ENCODE measurements at regions not wholly inside any gene's neighbourhood (a gene's known extent, or its start where the extent isn't known, plus 50 kb on each side); places are given as distances from the start of the nearest gene placed in this dataset.
A peak's percentile ranks its signal among the peaks of the same experiment; 100 is the strongest.
"Not testable (repeated sequence)": the region's sequence is repeated elsewhere in the genome, so short reads cannot be mapped to it uniquely, and the experiment has no call there.

DNA sequence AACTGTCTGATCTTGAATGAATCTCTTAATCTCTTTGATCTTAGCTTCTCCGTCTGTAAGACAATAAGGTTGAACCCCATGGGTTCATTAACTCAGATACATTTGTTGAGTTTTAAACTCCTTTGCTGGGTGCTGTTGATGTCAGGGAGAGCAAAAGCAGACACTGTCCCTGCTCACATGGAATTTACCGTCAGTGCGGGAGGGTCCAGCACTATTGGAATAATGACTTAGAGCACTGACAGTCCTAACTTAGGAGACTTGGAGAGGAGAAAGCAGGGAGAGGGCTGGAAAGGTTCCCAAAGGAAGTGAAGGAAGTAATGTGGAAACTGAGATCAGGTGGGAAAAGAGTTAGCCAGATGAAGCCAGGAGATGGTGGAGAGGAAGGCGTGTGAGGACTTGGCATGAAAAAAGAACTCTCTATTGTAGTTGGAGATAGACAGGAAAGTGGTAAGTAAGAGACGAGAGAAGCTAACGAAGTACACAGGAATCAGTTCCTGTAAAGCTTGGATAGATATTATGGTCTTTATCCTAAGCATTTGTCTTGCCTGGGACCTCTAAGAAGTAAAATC, 141.4 kb upstream of the SERTAD2 start:
- DNase-seq (ENCODE audit: low read depth) = no peak

DNA sequence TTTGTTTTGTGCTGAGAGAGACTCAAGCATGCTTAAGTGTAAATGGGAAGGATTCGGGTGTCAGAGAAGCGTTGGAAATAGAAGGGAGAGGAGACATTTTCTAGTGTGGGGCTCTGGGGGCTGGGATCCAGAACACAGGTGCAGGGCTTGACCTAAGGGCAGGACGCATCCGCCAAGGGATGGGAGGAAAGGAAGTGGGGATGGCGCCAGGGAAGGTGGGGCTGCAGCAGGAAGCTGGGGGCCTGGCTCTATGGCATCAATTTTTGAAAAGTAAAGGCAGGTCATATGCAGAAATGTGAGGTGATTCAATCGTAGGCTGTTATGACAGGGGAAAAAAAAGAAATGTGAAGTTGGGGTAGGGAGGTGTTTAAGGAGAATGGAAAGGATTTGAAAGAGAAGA, 143.2 kb upstream of the SERTAD2 start:
- no peak for DNase-seq (ENCODE audit: low read depth)

GRCh38 chr2:64797881-64798575, 144.3 kb upstream of the SERTAD2 start:
- DNase-seq (ENCODE audit: low read depth) = no peak

- DNase-seq (ENCODE audit: low read depth) = no peak
Measured at GRCh38 chr2:64799592-64800252, 146.0 kb upstream of the SERTAD2 start.

DNA sequence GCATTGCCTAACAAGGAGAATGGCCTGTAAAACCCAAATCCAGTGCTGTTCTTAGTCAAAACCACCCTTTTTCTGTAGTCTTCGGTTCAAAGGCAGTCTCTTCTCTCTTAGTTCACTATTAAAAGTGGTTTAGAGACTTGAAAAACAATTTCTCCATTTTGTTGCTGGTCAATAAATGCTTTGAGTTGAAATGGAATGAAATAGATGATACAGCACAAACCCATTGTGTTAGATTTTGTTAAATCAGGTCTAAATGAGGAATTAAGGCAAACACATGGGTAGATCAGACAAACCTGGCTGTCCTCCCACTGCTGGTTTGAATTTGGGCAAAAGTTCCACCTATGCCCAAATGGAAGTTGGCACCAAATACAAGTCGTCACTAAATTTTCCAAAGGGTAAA, 150.1 kb upstream of the SERTAD2 start:
- DNase-seq (ENCODE audit: low read depth) = no peak

DNA sequence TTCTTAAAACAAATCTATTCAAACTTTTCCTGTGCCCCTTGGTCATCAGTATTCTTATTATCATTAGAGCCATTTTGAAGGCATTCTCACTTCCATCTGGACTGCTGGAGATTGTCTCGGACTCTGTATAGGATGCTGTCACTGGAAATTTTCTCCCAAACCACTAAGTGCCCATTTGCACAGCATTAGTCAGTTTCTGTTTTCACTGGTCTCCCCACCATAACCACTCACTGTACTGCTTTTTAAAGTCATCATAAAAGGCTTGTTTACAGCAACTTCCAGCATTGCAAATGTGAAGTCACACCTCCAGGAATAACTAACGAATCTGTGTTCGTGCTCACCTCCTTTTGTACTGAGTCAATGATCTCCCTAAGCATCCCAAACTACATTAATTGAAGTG, 150.9 kb upstream of the SERTAD2 start:
- no peak for DNase-seq (ENCODE audit: low read depth)

DNA sequence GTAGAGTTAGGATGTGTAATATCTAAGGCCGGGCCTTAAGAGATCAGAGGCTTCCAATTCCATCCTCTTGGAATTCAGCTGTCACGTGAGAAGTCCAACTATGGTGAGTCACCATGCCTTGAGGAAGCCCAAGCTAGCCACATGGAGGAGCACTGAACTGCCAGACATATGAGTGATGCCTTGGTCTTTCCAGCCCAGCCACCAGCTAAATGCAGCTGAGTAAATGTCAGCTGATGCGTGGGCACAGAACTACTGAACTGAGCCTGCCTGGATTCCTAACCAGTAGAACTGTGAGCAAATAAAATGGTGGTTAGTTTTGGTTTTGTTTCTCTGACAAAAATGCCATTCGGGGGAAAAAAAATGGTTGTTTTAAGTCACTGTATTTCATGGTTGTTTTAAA, 153.7 kb upstream of the SERTAD2 start:
- DNase-seq (ENCODE audit: low read depth) = no peak

GRCh38 chr2:64808092-64808491, 154.4 kb upstream of the SERTAD2 start:
- DNase-seq (ENCODE audit: low read depth) = no peak

- no peak for DNase-seq (ENCODE audit: low read depth)
Measured at GRCh38 chr2:64808754-64809153, 155.0 kb upstream of the SERTAD2 start.

GRCh38 chr2:64809216-64809615, 155.5 kb upstream of the SERTAD2 start:
- no peak for DNase-seq (ENCODE audit: low read depth)

- peak; percentile 3 for DNase-seq (ENCODE audit: low read depth)
Measured at GRCh38 chr2:64812285-64812684, 158.6 kb upstream of the SERTAD2 start.

- no peak for DNase-seq (ENCODE audit: low read depth)
Measured at GRCh38 chr2:64814007-64814406, 160.3 kb upstream of the SERTAD2 start.

DNA sequence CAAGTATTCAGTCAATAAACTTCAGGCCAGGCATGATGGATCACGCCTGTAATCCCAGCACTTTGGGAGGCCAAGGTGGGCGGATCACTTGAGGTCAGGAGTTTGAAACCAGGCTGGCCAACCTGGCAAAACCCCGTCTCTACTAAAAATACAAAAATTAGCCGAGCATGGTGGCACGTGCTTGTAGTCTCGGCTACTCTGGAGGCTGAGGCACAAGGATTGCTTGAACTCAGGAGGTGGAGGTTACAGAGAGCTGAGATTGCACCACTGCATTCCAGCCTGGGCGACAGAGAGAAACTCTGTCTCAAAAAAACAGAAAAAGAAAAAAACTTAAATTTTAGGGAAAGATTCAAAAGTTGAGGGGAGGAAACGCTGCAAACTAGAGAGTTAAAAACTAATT, 162.8 kb upstream of the SERTAD2 start:
- not testable (repeated sequence) for DNase-seq (ENCODE audit: low read depth)

- DNase-seq (ENCODE audit: low read depth) = no peak
Measured at GRCh38 chr2:64817453-64817852, 163.7 kb upstream of the SERTAD2 start.

DNA sequence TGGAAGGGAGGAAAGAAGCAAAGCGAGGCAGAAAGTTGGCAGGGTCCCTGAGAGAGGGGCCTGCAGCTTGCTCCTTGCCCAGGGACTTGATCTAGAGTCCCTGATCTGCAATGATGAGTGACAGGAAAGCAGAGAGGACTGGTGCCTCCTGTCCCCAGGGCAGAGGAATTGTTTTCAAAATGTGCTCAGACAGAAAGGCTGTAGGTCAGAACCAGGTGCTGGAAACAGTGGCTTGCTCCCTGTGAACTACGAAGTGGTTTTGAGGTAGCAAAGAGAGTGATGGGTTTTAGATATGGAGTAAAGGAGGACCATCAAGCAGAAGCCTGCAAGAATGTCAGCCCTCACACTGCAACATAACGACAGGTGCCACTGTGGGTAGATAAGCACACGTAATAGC, 164.9 kb upstream of the SERTAD2 start:
- no peak for DNase-seq (ENCODE audit: low read depth)

- DNase-seq (ENCODE audit: low read depth) = no peak
Measured at GRCh38 chr2:64819361-64819760, 165.6 kb upstream of the SERTAD2 start.

DNA sequence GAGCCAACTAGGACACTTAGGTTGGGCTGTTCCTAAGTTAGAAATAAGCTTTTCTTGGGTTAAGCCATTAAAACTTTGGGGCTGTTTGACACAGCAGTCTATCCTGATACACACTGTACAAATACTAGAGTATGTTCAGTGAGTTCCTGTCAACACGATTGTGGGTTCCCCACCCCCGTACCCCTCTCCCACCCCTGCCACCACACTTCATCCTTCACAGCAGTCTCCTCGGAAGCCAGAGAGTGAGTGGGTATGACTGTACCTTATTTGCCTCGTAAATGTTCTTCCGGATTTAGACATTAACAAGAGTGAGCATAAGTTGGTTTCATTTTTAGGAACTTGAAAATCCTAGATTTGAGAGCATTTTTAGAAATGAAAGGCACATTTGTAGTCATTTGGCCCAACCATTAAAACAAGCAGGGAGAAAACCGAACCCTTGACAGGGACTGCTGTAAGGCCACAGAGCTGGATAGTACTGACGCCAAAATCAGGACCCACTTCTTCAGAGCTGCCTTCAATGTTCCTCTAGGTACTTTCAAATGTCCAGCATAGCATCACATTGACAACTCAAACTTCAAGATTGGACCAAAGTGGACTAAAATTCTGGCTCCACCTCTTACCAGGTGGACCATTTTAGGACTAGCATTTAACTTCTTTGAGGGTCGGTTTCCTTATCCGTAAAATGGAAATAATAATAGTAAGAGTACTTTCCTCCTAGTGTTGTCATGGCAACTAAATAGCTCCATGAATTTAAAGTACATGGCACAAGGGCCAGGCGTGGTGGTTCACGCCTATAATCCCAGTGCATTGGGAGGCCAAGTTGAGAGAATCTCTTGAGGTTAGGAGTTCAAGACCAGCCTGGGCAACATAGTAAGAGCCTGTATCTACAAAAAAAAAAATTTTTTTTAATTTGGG, 166.3 kb upstream of the SERTAD2 start:
- no peak for DNase-seq (ENCODE audit: low read depth)

- peak; percentile 11 for DNase-seq (ENCODE audit: low read depth)
Measured at GRCh38 chr2:64820901-64821300, 167.2 kb upstream of the SERTAD2 start.

- no peak for DNase-seq (ENCODE audit: low read depth)
Measured at GRCh38 chr2:64823794-64824193, 165.4 kb upstream of the SLC1A4 start.

DNA sequence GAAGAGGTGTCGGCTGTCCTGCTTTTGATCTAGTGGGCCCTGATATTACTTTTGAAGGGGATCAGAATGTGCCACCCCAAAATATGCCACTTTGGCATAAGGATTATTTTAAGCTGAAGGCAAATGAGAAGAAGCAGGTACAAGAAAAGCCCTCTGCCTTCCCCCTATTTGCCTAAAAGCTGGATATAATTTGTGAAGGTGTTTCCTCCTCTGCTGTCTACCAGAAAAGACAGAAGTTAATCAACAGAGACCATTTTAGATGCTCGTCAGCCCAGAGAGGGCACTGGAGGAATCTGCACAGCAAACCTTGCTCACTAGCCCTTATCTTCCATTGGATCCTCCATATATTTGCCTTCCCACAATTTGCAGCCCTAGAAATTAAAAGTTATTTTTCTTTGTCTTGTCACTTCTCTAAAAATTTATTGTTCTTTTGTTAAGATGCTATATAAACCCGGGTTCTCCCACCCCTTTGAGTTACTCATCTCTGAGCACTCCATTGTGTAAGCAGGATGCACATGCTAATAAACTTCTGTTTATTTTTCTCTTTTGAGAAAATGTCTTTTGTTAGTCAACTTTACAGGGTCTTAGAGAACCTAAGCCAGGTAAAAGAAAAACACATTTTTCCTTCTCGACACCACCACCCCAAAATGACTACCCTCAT, 163.2 kb upstream of the SLC1A4 start:
- DNase-seq (ENCODE audit: low read depth) = no peak

DNA sequence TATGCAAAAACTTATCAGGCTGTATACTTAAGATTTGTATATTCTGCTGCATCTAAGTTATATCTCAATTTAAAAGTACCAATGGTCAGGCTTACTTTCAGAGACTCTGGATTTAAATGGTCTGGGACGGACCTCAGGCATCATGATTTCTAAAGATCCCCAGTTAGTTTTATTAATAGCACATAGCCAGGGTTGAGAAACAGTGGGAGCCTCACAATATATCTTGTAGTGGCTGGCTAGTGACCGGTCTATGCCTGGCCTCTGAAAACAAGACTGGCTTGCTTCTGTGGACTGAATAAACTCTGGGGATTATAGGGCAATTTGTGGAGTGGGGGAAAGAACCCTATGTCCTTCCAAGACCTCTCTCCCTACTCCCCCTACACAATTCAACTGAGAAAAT, 162.5 kb upstream of the SLC1A4 start:
- no peak for DNase-seq (ENCODE audit: low read depth)

DNA sequence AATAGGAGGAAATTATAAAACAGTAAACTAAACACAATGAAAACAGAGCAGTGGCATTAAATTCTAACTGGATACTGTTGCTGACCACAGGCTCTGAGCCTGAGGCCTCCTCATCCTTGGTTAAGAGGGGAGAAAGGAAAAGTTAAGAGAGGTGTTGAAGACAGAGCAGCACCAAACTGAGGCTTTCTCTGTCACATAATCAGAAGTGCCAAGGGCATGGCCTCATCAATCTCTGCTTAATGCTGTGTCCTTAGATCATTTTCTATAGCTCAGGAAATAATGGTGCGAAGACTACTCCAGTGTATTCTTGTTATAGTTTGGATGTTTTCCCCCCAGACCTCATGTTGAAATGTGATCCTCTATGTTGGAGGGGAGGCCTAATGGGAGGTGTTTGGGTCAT, 160.9 kb upstream of the SLC1A4 start:
- DNase-seq (ENCODE audit: low read depth) = no peak
